ENCODE measurements at regions not wholly inside any gene's neighbourhood (a gene's known extent, or its start where the extent isn't known, plus 50 kb on each side); places are given as distances from the start of the nearest gene placed in this dataset.

DNA sequence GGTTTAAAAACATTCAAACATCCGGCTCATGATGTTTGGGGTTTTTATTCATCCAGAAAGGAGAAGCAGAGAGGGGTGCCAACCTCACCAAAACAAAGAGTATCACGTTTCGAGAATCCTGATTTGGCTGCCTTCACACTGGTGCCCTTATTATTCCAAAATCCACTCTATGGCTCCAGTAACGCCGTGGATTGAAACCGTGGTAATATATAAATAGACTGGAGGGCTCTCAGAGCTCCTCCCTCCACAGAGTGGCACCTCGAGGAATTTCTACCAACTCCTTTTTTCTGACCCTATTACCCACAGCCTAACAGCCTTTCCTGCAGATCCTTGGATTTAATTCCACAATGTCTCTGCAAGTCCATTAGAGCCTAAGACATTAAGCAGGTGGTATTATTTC, 353.6 kb downstream of the CRPPA start:
- H2BK5ac ChIP-seq (ENCODE audit: low read depth, low read length, poor library complexity, severe bottlenecking): no peak overlapping the region
- DNase-seq: no peak
- H3K9ac ChIP-seq (ENCODE audit: low read length): no peak overlapping the region
- H3K36me3 ChIP-seq (ENCODE audit: control insufficient read depth in 1 of 2, insufficient read depth in 2 of 2, low read depth in 1 of 2, low read length in 2 of 2): no peaks in the 10 kb centered on the region
- no peak overlapping the region for H2BK12ac ChIP-seq (ENCODE audit: low read length in 2 of 2)
- H4K8ac ChIP-seq (ENCODE audit: low read length): no peak overlapping the region
- H3K4me1 ChIP-seq (ENCODE audit: control insufficient read depth, insufficient read depth, low read depth, low read length): no peaks in the 10 kb centered on the region
- peak overlapping the region; percentile 61 for H2BK120ac ChIP-seq (ENCODE audit: low read depth, low read length)
- H2AFZ ChIP-seq (ENCODE audit: low read depth, low read length): no peak overlapping the region
- H3K79me1 ChIP-seq (replicated peaks; ENCODE audit: low read length, poor library complexity, severe bottlenecking): no peaks in the 10 kb centered on the region
- H3K9me3 ChIP-seq (ENCODE audit: control insufficient read depth, low read length): no peaks in the 10 kb centered on the region
- H2AK5ac ChIP-seq (ENCODE audit: low read length, severe bottlenecking): no peak overlapping the region
- WGBS: 87% methylated on average over 7 of the region's 7 CpGs
- no peaks in the 10 kb centered on the region for H3K27me3 ChIP-seq (ENCODE audit: control insufficient read depth in 1 of 2, insufficient read depth in 1 of 2, low read length in 2 of 2)
- no peak overlapping the region for H3K4me3 ChIP-seq (ENCODE audit: insufficient read depth in 1 of 2, low read depth in 1 of 2, low read length in 2 of 2)
- H4K91ac ChIP-seq (ENCODE audit: low read length): no peak overlapping the region
- H3K4me2 ChIP-seq (ENCODE audit: low read length, poor library complexity, severe bottlenecking): no peak overlapping the region
- no peak overlapping the region for H3K27ac ChIP-seq (ENCODE audit: low read length, poor library complexity, severe bottlenecking)
- H3K23ac ChIP-seq (ENCODE audit: low read length in 2 of 2): no peak overlapping the region
- no peak overlapping the region for H3K18ac ChIP-seq (ENCODE audit: low read depth in 1 of 2, low read length in 2 of 2)
- H3K14ac ChIP-seq (ENCODE audit: low read length in 2 of 2): no peak overlapping the region
- H2BK15ac ChIP-seq (ENCODE audit: low read depth, poor library complexity, severe bottlenecking): no peak overlapping the region
- no peak overlapping the region for H3K4ac ChIP-seq (ENCODE audit: low read depth in 1 of 2, low read length in 2 of 2)

DNA sequence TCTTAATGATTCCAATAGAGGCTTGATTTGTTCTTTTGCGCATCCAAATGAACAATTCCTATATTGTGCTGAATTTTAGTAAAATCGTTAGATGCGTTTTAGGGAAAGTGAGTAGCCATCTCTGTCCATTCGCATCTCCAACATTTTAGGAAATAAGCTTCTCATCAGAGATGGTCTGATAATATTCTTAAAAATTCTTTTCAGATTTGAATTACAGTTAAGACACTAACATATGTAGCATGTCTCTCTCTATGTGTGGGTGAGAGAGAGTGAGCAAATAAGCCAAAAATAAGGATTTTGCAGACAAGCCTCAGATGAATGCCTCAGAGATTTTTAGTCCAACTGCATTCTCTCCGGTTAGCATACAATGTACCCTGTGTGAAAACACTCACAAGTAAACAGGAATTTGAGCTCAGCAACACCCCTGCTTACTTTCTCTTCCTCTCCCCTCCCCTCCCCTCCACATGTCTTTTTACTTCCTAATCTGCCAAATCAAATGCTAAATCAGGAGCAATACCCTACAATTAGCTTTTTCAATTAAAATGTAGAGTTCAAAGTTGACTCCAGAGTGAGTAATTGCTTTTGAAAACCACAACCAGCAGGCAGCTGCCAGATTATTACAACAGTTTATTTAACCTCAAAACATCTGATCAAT, 354.4 kb downstream of the CRPPA start:
- no peaks in the 10 kb centered on the region for H3K36me3 ChIP-seq (ENCODE audit: control insufficient read depth in 1 of 2, insufficient read depth in 2 of 2, low read depth in 1 of 2, low read length in 2 of 2)
- no peak overlapping the region for H3K27ac ChIP-seq (ENCODE audit: low read length, poor library complexity, severe bottlenecking)
- DNase-seq: peak; percentile 21
- H3K18ac ChIP-seq (ENCODE audit: low read depth in 1 of 2, low read length in 2 of 2): peak overlapping the region in 1 of 2 experiments; percentile 6
- H2BK120ac ChIP-seq (ENCODE audit: low read depth, low read length): no peak overlapping the region
- no peaks in the 10 kb centered on the region for H3K9me3 ChIP-seq (ENCODE audit: control insufficient read depth, low read length)
- H3K4me1 ChIP-seq (ENCODE audit: control insufficient read depth, insufficient read depth, low read depth, low read length): peaks cover under 1% of the 10 kb centered on the region
- H4K91ac ChIP-seq (ENCODE audit: low read length): no peak overlapping the region
- WGBS: 15% methylated on average over 1 of the region's 5 CpGs
- H4K8ac ChIP-seq (ENCODE audit: low read length): no peak overlapping the region
- no peak overlapping the region for H3K23ac ChIP-seq (ENCODE audit: low read length in 2 of 2)
- no peak overlapping the region for H2BK15ac ChIP-seq (ENCODE audit: low read depth, poor library complexity, severe bottlenecking)
- no peak overlapping the region for H2BK12ac ChIP-seq (ENCODE audit: low read length in 2 of 2)
- no peaks in the 10 kb centered on the region for H3K27me3 ChIP-seq (ENCODE audit: control insufficient read depth in 1 of 2, insufficient read depth in 1 of 2, low read length in 2 of 2)
- H3K9ac ChIP-seq (ENCODE audit: low read length): peak overlapping the region; percentile 38
- H2AK5ac ChIP-seq (ENCODE audit: low read length, severe bottlenecking): no peak overlapping the region
- no peak overlapping the region for H3K14ac ChIP-seq (ENCODE audit: low read length in 2 of 2)
- no peak overlapping the region for H3K4me2 ChIP-seq (ENCODE audit: low read length, poor library complexity, severe bottlenecking)
- H3K4me3 ChIP-seq (ENCODE audit: insufficient read depth in 1 of 2, low read depth in 1 of 2, low read length in 2 of 2): peak overlapping the region in 1 of 2 experiments; percentile 15
- no peaks in the 10 kb centered on the region for H3K79me1 ChIP-seq (replicated peaks; ENCODE audit: low read length, poor library complexity, severe bottlenecking)
- H3K4ac ChIP-seq (ENCODE audit: low read depth in 1 of 2, low read length in 2 of 2): no peak overlapping the region
- H2BK5ac ChIP-seq (ENCODE audit: low read depth, low read length, poor library complexity, severe bottlenecking): no peak overlapping the region
- no peak overlapping the region for H2AFZ ChIP-seq (ENCODE audit: low read depth, low read length)

DNA sequence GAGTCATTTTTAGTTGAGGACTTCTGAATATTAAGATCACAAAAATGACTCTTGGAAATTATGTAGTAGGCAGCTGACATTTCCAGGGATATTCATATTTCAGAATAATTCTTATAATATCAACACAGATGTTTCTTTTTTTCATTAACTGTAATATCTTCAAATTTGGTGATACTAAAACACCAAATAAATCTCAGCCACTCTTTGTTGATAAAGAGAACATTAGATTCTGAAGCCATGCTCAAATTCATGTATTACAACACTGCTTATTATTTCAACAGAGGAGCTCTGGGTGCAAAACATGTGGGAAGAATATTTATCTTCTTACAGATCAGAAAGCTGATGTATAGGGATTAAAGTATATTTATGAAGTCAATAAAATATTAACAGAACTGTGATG, 355.4 kb downstream of the CRPPA start:
- H3K18ac ChIP-seq (ENCODE audit: low read depth in 1 of 2, low read length in 2 of 2): no peak overlapping the region
- H3K23ac ChIP-seq (ENCODE audit: low read length in 2 of 2): no peak overlapping the region
- H3K4me2 ChIP-seq (ENCODE audit: low read length, poor library complexity, severe bottlenecking): no peak overlapping the region
- H3K9ac ChIP-seq (ENCODE audit: low read length): no peak overlapping the region
- H2BK5ac ChIP-seq (ENCODE audit: low read depth, low read length, poor library complexity, severe bottlenecking): no peak overlapping the region
- no peaks in the 10 kb centered on the region for H3K27me3 ChIP-seq (ENCODE audit: control insufficient read depth in 1 of 2, insufficient read depth in 1 of 2, low read length in 2 of 2)
- no peak overlapping the region for H3K14ac ChIP-seq (ENCODE audit: low read length in 2 of 2)
- H2BK12ac ChIP-seq (ENCODE audit: low read length in 2 of 2): no peak overlapping the region
- H4K8ac ChIP-seq (ENCODE audit: low read length): no peak overlapping the region
- no peak overlapping the region for H3K4me3 ChIP-seq (ENCODE audit: insufficient read depth in 1 of 2, low read depth in 1 of 2, low read length in 2 of 2)
- H3K4me1 ChIP-seq (ENCODE audit: control insufficient read depth, insufficient read depth, low read depth, low read length): peaks cover 2% of the 10 kb centered on the region
- no peak overlapping the region for H2BK120ac ChIP-seq (ENCODE audit: low read depth, low read length)
- H4K91ac ChIP-seq (ENCODE audit: low read length): no peak overlapping the region
- no peak overlapping the region for H2BK15ac ChIP-seq (ENCODE audit: low read depth, poor library complexity, severe bottlenecking)
- no peak overlapping the region for H2AFZ ChIP-seq (ENCODE audit: low read depth, low read length)
- no peaks in the 10 kb centered on the region for H3K36me3 ChIP-seq (ENCODE audit: control insufficient read depth in 1 of 2, insufficient read depth in 2 of 2, low read depth in 1 of 2, low read length in 2 of 2)
- no peak overlapping the region for H3K27ac ChIP-seq (ENCODE audit: low read length, poor library complexity, severe bottlenecking)
- H3K4ac ChIP-seq (ENCODE audit: low read depth in 1 of 2, low read length in 2 of 2): no peak overlapping the region
- H3K9me3 ChIP-seq (ENCODE audit: control insufficient read depth, low read length): no peaks in the 10 kb centered on the region
- DNase-seq: no peak
- H3K79me1 ChIP-seq (replicated peaks; ENCODE audit: low read length, poor library complexity, severe bottlenecking): no peaks in the 10 kb centered on the region
- H2AK5ac ChIP-seq (ENCODE audit: low read length, severe bottlenecking): no peak overlapping the region

DNA sequence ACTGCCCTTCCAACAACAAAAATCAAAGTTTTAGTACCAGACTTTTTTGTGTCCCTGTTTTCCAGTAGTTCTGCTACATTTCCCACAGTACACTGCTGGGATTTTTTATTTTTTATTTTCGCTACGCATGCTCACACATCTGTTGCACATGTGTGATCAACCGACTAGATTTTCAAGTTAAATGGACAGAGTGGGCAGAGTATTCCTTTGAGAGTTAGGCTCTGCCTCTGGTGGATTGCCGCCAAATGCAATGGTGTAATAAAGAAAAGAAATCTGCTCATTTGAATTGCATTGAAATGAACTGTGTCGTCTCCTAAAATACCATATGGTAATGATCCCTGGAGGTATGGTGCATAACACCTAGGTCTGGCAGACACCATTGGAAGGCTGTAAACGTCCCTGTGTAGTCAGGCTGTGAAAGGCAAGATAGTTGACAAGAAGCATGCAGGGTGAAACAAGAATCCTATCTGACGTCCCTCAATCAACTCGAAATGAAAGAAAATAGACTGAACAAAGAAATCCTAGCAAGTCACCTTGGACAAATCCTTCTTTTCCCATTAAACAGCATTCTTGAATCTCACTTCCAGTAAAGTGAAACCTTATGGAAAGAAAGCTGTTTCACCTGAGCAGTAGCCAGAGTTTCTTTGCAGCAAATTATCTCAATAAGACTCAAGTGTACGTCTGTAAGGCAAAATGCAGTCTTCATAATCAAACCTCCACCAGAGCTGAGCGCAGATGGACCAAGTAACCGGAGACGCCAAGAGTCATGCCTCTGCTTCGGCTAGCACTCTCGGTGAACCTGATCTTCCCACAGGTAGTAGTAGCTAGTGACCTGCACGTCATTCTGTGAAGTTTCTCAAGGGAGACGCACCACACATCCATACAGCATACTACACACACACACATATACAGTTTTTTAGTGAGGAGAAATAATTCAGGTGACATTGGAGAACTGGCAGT, 357.3 kb downstream of the CRPPA start:
- Histone ChIP-seq H3K27me3 (ENCODE audit: control insufficient read depth in 1 of 2, insufficient read depth in 1 of 2, low read length in 2 of 2) (no peaks in the 10 kb centered on the region), H3K4me1 (ENCODE audit: control insufficient read depth, insufficient read depth, low read depth, low read length) (peaks cover 2% of the 10 kb centered on the region), H3K9me3 (ENCODE audit: control insufficient read depth, low read length) (no peaks in the 10 kb centered on the region), H3K27ac (ENCODE audit: low read length, poor library complexity, severe bottlenecking) (no peak overlapping the region), H3K4me3 (ENCODE audit: insufficient read depth in 1 of 2, low read depth in 1 of 2, low read length in 2 of 2) (peak overlapping the region in 1 of 2 experiments; percentile 5), H4K8ac (ENCODE audit: low read length) (no peak overlapping the region), H3K79me1 (replicated peaks; ENCODE audit: low read length, poor library complexity, severe bottlenecking) (no peaks in the 10 kb centered on the region), H2BK120ac (ENCODE audit: low read depth, low read length) (no peak overlapping the region), H2BK5ac (ENCODE audit: low read depth, low read length, poor library complexity, severe bottlenecking) (no peak overlapping the region), H3K23ac (ENCODE audit: low read length in 2 of 2) (no peak overlapping the region), H4K91ac (ENCODE audit: low read length) (no peak overlapping the region), H3K14ac (ENCODE audit: low read length in 2 of 2) (no peak overlapping the region), H3K4ac (ENCODE audit: low read depth in 1 of 2, low read length in 2 of 2) (no peak overlapping the region), H2BK15ac (ENCODE audit: low read depth, poor library complexity, severe bottlenecking) (no peak overlapping the region), H3K4me2 (ENCODE audit: low read length, poor library complexity, severe bottlenecking) (no peak overlapping the region), H2AK5ac (ENCODE audit: low read length, severe bottlenecking) (no peak overlapping the region), H3K18ac (ENCODE audit: low read depth in 1 of 2, low read length in 2 of 2) (no peak overlapping the region), H3K36me3 (ENCODE audit: control insufficient read depth in 1 of 2, insufficient read depth in 2 of 2, low read depth in 1 of 2, low read length in 2 of 2) (no peaks in the 10 kb centered on the region), H3K9ac (ENCODE audit: low read length) (peak overlapping the region; percentile 62), H2BK12ac (ENCODE audit: low read length in 2 of 2) (peak overlapping the region in 1 of 2 experiments; percentile 86), H2AFZ (ENCODE audit: low read depth, low read length) (no peak overlapping the region)
- 91% methylated on average over 14 of the region's 16 CpGs for WGBS
- DNase-seq: no peak

Data from mesenchymal stem cell (in vitro differentiated cells and primary cell).